Activated CD4-positive, alpha-beta T cell treated with anti-CD3 and anti-CD28 coated beads, Interleukin-2, amount 50 U/mL, for 4 hours (primary cell): ENCODE measurements at regions not wholly inside any gene's neighbourhood (a gene's known extent, or its start where the extent isn't known, plus 50 kb on each side); places are given as distances from the start of the nearest gene placed in this dataset.

ENCODE experiments used
- DNase-seq, 2 experiments: peaks; one replicate each; pipeline ENCODE4 v3.0.0-alpha.2; 2020

DNA sequence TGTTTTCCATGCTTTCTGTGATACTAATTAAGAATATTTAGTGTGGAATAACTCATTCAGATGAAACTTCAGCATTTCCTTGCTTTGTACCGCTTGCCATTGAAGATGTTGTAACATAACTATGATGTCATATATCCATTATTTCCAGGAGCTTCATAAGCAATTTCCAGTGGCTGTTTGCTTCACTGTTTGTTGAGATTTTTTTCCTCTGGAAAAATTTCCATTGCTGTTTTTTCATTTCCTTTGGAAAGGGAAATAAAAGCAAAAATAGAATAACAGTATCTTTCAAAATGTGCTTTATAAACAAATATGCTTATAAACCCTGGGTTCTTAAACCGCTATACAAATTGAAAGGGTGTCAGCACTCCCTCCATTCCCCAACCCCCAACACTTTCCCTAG lies 319.6 kb upstream of the SEMA6D start:
- DNase-seq, result no peak

DNA sequence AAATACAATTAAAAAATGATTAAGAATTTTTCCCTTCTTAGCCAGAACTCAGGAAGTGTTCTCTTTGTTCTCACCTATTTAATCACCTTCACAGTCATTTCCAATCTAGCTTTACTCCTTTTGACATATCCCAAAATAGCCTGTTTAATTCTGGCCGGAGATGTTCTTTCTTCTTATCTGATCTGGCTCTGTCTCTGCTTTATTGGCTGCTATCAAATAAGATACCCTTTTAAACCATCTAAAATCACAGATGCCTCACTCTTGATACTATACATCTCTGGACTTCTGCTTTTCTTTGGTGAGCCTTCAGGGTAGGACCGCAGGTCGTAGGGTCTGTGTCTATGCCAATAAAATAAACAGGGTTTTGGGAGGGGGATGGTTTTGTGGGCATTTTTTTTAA lies 319.2 kb upstream of the SEMA6D start:
- no peak for DNase-seq

GRCh38 chr15:47398594-47398993 lies 318.7 kb upstream of the SEMA6D start:
- no peak for DNase-seq

- DNase-seq, result no peak
These were observed 318.2 kb upstream of the SEMA6D start for GRCh38 chr15:47399100-47399499.

DNA sequence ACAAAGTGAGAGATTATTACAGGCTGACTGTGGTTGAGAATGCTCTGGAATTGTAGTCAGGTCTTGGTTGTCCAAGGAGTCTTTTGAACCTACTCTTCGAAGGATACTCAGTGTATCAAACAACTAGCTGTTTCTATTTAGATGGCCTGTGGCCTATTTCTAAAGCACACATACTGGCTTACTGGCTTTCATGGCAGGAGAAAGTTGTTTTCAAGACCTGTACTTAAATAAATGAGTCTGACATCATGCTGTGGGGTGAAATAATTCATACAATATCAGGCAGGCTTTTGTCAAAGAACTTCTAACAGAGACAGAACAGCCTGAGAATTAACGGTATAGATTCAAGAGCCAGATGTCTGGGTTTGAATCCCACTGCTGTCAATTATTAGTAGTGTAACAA lies 316.7 kb upstream of the SEMA6D start:
- no peak for DNase-seq

DNA sequence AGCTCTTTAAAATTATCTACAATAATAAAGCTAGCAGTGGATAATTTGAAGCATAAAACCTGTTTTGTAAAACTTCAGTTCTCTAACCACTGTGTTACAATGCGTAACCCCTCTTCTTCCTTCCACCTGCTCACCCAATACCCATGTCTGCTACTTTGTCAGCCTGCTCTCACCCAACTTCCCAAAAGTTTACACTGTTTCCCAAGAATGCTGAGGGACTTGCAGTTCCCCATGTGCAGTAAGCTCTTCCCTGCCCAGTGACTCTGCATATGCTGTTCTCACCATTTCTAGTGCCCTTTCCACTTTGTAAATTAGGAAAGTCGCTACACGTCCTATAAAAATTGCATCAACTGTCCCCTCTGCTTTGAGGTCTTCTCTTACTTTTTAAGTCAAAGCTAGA lies 315.9 kb upstream of the SEMA6D start:
- no peak for DNase-seq

GRCh38 chr15:47402829-47403228 lies 314.5 kb upstream of the SEMA6D start:
- no peak for DNase-seq

DNA sequence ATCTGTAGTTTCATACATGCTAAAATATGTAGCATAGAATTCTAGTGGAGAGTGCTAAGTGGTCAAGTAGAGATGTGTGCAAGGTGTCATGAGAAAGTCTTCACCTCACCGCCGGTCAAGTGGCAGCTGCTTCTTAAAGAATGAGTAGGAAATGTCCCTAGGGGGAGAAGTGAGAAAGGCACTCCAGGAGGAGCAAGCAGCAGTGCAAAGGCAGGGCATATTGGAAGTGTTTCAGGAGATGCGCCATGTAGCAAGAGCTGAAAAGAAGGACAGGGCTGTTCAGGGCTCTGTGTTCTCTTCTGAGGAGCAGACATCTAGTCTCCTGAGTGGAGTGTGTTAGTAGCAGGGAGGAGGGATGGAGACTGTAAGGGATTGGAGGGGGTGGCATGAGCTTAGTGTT lies 312.4 kb upstream of the SEMA6D start:
- DNase-seq, result no peak

- DNase-seq, result no peak
These were observed 311.7 kb upstream of the SEMA6D start for GRCh38 chr15:47405365-47406162.

DNA sequence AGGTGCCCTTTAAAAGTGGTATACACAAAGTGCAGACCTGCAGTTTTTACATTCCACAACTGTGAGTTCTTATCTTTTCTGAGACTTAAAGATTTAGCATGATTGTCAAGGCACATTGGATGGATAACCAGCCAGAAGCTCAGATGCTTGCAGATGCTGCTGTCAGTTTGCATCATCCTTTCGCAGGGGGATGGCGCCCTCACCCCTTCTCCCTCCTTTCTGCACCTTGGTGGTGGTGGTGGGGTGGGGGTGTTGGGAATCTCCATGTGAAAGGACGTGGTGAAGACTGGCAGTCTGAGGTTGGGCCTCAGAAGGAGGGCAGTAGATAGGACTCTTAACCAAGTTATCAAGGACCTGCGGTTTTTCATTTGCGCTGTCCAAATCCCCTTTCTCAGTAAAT lies 309.6 kb upstream of the SEMA6D start:
- no peak for DNase-seq

DNA sequence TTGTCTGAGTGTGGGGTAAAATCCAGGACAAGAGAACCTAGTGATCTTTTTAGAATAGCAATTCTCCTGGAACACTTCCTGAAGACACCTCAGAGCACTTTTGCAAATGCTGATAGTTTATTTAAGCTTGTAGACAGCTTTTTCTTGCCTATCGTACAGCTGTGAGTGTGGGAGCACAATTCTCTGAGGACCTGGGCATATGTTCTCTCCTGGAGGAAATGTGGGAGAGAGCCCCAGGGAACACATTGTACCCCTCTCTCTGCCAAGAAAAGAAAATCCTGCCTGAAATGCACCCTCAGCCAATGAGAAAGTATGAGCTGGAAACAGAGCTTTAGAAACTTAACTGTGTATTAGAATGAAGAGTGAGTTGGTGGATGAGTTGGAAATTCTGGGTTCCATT lies 308.3 kb upstream of the SEMA6D start:
- no peak for DNase-seq

DNA sequence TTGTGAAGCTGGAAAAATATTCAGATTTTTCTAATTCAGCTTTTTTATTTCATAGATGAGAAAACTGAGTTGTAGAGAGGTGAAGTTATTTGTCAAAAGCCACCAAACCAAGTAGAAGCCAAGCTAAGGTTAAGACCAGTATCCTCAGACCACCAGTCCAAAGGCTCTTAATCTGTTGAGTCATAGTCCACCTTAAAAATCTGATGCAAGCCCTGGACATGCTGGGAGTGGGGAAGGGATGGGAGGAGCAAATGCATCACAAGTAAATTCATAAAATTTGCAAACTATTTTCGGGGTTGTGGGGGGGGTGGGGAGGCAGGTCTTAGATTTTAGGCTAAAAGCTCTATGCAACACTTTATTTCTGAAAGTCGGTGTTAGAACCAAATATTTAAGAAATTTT lies 307.7 kb upstream of the SEMA6D start:
- DNase-seq, result no peak

DNA sequence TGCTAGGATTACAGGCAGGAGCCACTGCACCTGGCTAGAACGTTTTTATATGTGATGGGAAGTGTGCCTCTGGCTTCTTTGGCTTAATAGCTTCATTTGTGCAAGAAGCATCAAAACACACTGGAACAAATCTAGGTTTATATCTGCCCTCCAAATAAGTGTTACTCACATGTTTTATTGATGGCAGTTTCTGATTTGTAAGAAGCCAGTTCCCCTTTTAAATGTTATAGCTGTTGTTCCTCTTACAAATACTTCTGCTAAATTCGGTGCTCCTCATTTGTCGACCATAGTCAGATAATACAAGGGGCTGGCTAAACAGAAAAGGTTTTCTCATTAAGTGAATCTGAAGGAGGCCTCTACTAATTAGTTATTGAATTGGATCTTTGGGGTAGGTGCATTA lies 307.1 kb upstream of the SEMA6D start:
- DNase-seq, result no peak

DNA sequence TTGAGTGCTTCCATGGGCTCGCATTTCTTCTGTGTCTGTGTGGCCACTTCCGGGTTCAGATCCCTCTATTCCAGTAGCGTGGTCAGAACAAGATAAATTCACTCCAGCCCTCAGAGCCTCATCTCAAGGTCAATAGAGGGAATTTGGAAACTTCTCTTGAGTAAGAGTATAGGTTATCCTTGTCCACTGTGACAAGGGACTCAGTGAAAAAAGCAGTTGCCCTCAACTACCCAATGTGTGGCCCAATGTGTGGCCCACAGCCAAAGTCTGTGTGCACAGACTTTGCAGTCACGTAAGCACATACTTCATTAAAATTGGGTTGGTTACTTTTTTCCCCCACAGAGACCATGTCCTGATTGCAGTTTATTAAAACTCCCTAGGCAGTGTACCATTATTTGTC lies 305.6 kb upstream of the SEMA6D start:
- no peak for DNase-seq

GRCh38 chr15:47412136-47412535 lies 305.2 kb upstream of the SEMA6D start:
- DNase-seq, result no peak

DNA sequence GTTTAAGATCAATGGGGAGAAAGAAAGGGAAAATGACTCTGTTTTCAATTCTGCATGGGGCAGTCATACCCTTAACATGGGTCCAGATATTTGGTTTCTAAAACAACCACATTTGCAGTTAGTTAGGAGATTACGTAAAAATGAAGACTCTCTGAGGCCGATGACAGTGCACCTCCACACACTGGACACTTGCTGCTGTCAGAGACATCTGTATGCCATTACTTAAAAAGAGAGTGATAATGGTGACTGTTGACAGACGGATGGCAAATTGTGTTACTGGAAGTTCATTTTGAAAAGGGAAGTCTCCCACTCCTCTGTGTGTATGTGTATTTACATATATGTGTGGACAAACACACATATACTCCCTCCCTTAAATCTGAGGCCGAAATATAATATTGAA lies 304.5 kb upstream of the SEMA6D start:
- DNase-seq, result no peak

GRCh38 chr15:47414207-47414606 lies 303.1 kb upstream of the SEMA6D start:
- DNase-seq, result no peak

GRCh38 chr15:47415539-47415971 lies 301.8 kb upstream of the SEMA6D start:
- no peak for DNase-seq

DNA sequence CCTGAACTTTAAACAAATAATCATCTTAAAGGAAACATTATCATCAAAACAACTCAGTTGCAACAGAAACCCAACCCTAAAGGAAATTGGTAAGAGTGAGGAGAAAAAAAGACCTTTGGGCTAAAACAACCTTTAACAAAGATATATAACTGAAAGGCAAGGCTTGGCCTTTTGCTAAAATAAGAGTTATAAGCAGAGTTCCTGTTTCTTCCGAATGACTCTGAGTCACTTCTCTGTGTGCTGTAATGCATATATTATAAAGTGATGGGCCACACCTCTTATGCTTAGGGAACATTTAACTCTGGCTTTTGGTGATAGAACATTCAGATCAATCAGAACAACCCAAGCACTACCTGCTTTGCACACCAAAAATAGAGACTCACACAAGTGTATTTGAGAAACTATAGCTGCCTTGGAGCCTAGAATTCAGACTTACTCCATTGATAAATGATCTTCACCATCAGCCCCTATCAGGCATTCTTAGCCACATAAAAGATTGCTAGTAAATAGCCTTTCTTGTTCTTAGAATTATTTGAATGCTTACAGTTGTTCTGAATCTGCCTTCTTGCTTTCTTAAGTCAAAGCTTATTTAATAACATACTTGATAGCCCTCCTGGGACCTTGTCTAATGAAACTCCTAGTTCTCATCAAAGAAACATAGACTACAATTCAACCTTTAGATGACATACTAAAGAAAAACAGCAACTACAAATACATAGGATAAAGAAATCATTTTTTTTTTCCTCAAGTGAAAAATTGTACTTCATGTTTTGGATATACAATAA lies 294.2 kb upstream of the SEMA6D start:
- DNase-seq, result no peak

DNA sequence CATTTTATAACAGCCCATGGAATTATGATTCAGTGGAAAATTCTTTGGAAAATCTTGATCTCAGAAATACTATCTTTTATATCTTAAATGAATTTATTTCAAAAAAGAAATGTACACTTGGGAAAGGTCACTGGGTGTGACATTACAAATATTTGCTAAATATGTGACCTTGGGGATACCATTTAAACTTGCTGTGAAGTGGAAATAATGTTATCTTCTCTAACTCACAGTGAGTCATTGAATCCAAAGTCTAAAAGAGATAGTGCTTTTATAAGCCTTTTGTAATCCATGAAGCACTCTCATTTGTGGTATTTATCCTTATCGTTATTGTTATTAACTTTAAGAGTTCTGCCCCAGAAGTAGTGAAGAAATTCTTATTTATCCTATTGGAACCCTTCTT lies 289.8 kb upstream of the SEMA6D start:
- no peak for DNase-seq

GRCh38 chr15:47429376-47429775 lies 287.9 kb upstream of the SEMA6D start:
- no peak for DNase-seq

- DNase-seq, result no peak
These were observed 285.8 kb upstream of the SEMA6D start for GRCh38 chr15:47431501-47431900.

GRCh38 chr15:47432826-47433225 lies 284.5 kb upstream of the SEMA6D start:
- no peak for DNase-seq

DNA sequence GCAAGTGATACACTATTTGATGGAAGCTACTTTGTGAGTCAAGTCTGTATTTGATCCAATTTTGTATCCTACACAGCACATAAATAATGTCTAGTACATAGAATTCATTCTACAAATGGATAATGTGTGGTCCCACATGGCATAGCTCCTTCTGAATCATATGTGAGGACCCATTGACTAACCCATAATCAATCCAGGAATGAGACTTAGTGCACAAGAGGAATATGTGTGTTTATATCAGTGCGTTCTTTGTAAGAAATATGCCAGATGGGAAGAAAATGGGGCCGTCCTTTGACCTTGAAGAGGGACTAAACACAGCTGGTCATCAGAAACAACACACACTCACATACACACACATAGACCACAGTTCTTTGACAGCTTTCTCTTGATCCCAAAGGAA lies 282.7 kb upstream of the SEMA6D start:
- no peak for DNase-seq

GRCh38 chr15:47437491-47437890 lies 279.8 kb upstream of the SEMA6D start:
- no peak for DNase-seq
